NT2/D1 (cell line): ENCODE measurements at regions not wholly inside any gene's neighbourhood (a gene's known extent, or its start where the extent isn't known, plus 50 kb on each side); places are given as distances from the start of the nearest gene placed in this dataset.

Experiments used
- SUZ12 ChIP-seq: IDR thresholded peaks from 2 replicates; pipeline ENCODE4 v1.6.1; 2011; ENCODE audit not compliant: insufficient read length, insufficient read depth; ENCODE audit errors: extremely low read depth
- YY1 ChIP-seq: IDR thresholded peaks from 2 replicates; pipeline ENCODE4 v1.6.1; 2011; ENCODE audit not compliant: insufficient read length, insufficient read depth

DNA sequence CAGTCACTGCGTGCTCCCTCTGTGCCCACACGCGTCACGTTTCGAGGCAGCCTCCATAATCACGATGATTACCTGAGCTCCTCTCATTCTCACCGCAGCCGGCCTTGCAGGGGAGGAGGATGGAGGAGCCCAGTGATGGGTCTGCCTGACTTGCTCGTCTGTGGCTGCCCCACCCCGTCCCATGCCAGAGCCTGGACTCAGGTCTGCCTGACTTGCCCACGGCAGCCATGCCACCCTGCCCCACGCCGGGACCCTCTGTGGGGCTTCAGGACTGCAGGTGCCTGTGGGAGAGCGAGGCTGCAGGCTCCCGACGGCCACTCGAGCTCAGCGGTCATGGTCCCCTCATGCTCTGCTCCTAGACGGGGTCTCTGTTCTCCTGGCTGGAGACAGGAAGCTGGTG lies 1025.1 kb downstream of the BRD1 start:
- TF ChIP-seq SUZ12, result no peak
- no peak for TF ChIP-seq YY1
